CD4-positive, alpha-beta T cell (primary cell): ENCODE measurements at regions not wholly inside any gene's neighbourhood (a gene's known extent, or its start where the extent isn't known, plus 50 kb on each side); places are given as distances from the start of the nearest gene placed in this dataset.

Experiments
- ATAC-seq: fragments of 200-7000 bp; cut with Tn5 transposase; one replicate; pipeline ENCODE4 v1.10.0; 2022; ENCODE audit warnings: mild to moderate bottlenecking; ENCODE audit not compliant: poor library complexity
- CTCF ChIA-PET: fragments of 350-600 bp; sonication (Branson Sonifier 250); formaldehyde crosslinking; loops from one replicate; lab custom pipeline; 2021; ENCODE audit warnings: antibody characterized with exemption, inconsistent platforms; lab: Charles Lee
- POLR2A ChIA-PET: fragments of 350-600 bp; sonication (Branson Sonifier 250); formaldehyde crosslinking; loops from one replicate; lab custom pipeline; 2021; ENCODE audit warnings: antibody characterized with exemption, inconsistent platforms; lab: Charles Lee
- DNase-seq, 14 experiments: peaks; one replicate each; pipeline ENCODE4 v3.0.0-alpha.2; 2013 to 2020; ENCODE audit warnings: mixed read lengths in 2 of 14
- H3K27ac ChIP-seq, 2 donors: one replicate each; pipeline versions ENCODE4 v1.5.1 to v1.7.0; 2013; ENCODE audit warnings: low read length in 2 of 2, low read depth in 1 of 2, mild to moderate bottlenecking in 1 of 2
- H3K27me3 ChIP-seq, 2 experiments: 1 replicate in 1 of 2; 2 replicates in 1 of 2; pipeline versions ENCODE4 v1.6.1 to v1.7.0; 2013; ENCODE audit warnings: low read length in 2 of 2, control low read depth in 1 of 2, mild to moderate bottlenecking in 1 of 2, moderate library complexity in 1 of 2; ENCODE audit not compliant: insufficient read depth in 2 of 2, control insufficient read depth in 1 of 2
- H3K36me3 ChIP-seq: one replicate; pipeline ENCODE4 v1.6.1; 2013; ENCODE audit warnings: low read length, control low read depth; ENCODE audit not compliant: insufficient read depth
- H3K4me1 ChIP-seq: one replicate; pipeline ENCODE4 v1.6.1; 2013; ENCODE audit warnings: low read length, control low read depth; ENCODE audit not compliant: insufficient read depth
- H3K4me3 ChIP-seq: one replicate; pipeline ENCODE4 v1.5.1; 2013; ENCODE audit warnings: mild to moderate bottlenecking, low read length, moderate library complexity
- H3K9me3 ChIP-seq, 2 experiments: 1 replicate in 1 of 2; 2 replicates in 1 of 2; pipeline versions ENCODE4 v1.6.1 to v1.7.0; 2013; ENCODE audit warnings: low read length in 2 of 2, mild to moderate bottlenecking in 2 of 2, control low read depth in 1 of 2, moderate library complexity in 1 of 2; ENCODE audit not compliant: control insufficient read depth in 1 of 2, insufficient read depth in 1 of 2
- H3K27ac Mint-ChIP-seq: one replicate; pipeline ENCODE4 v1.8.0; 2020; ENCODE audit warnings: mixed read lengths
- H3K27me3 Mint-ChIP-seq: one replicate; pipeline ENCODE4 v1.8.0; 2021; ENCODE audit warnings: mixed read lengths
- H3K36me3 Mint-ChIP-seq: one replicate; pipeline ENCODE4 v1.8.0; 2021; ENCODE audit warnings: low read depth, mixed read lengths
- H3K4me1 Mint-ChIP-seq: one replicate; pipeline ENCODE4 v1.8.0; 2021; ENCODE audit warnings: low read depth, mixed read lengths
- H3K4me3 Mint-ChIP-seq: one replicate; pipeline ENCODE4 v1.8.0; 2020; ENCODE audit warnings: mild to moderate bottlenecking, mixed read lengths
- H3K9me3 Mint-ChIP-seq: one replicate; pipeline ENCODE4 v1.8.0; 2020; ENCODE audit warnings: mixed read lengths
- intact Hi-C, 2 experiments: fragments of 100-400 bp; cut with DNase I in 1 of 2; cut with micrococcal nuclease in 1 of 2; formaldehyde crosslinking; loops; one replicate each; pipeline versions ENCODE4 v1.15.1 to v1.9.0; 2023 to 2025; cut with DNase I, micrococcal nuclease
- TF ChIP-seq, protein P1 (sequence below): fragments of 200-600 bp; IDR thresholded peaks from one replicate; pipeline ENCODE4 v1.8.0; 2022; ENCODE audit warnings: antibody characterized with exemption, mild to moderate bottlenecking

GRCh38 chr18:6661692-6662415 is 67.7 kb upstream of the ARHGAP28 start:
- peaks cover 16% of the 10 kb centered on the region for H3K9me3 Mint-ChIP-seq
- H3K36me3 ChIP-seq, result no peaks in the 10 kb centered on the region
- no peak overlapping the region for H3K27ac Mint-ChIP-seq
- no peak overlapping the region for H3K4me3 ChIP-seq
- intact Hi-C loops, result no loop called here
- no peaks in the 10 kb centered on the region for H3K27me3 Mint-ChIP-seq
- no peak overlapping the region for H3K27ac ChIP-seq
- no peaks in the 10 kb centered on the region for H3K4me1 Mint-ChIP-seq
- peaks cover 0 to 9% of the 10 kb centered on the region in 2 experiments for H3K9me3 ChIP-seq
- ATAC-seq (no peak), DNase-seq (no peak)
- no peak overlapping the region for H3K4me3 Mint-ChIP-seq
- H3K27me3 ChIP-seq, result no peaks in the 10 kb centered on the region
- H3K36me3 Mint-ChIP-seq, result no peaks in the 10 kb centered on the region
- TF ChIP-seq, protein P1, sequence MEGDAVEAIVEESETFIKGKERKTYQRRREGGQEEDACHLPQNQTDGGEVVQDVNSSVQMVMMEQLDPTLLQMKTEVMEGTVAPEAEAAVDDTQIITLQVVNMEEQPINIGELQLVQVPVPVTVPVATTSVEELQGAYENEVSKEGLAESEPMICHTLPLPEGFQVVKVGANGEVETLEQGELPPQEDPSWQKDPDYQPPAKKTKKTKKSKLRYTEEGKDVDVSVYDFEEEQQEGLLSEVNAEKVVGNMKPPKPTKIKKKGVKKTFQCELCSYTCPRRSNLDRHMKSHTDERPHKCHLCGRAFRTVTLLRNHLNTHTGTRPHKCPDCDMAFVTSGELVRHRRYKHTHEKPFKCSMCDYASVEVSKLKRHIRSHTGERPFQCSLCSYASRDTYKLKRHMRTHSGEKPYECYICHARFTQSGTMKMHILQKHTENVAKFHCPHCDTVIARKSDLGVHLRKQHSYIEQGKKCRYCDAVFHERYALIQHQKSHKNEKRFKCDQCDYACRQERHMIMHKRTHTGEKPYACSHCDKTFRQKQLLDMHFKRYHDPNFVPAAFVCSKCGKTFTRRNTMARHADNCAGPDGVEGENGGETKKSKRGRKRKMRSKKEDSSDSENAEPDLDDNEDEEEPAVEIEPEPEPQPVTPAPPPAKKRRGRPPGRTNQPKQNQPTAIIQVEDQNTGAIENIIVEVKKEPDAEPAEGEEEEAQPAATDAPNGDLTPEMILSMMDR, result no peak
- ChIA-PET CTCF (no interaction called here), POLR2A (no interaction called here)
- H3K4me1 ChIP-seq, result no peaks in the 10 kb centered on the region

GRCh38 chr18:6666012-6666685 is 63.4 kb upstream of the ARHGAP28 start:
- Mint-ChIP-seq H3K9me3 (peaks cover 10% of the 10 kb centered on the region), H3K4me1 (no peaks in the 10 kb centered on the region), H3K36me3 (no peaks in the 10 kb centered on the region), H3K4me3 (no peak overlapping the region), H3K27me3 (no peaks in the 10 kb centered on the region), H3K27ac (no peak overlapping the region)
- H3K9me3 ChIP-seq, result no peaks in the 10 kb centered on the region
- H3K27me3 ChIP-seq, result no peaks in the 10 kb centered on the region
- no peaks in the 10 kb centered on the region for H3K4me1 ChIP-seq
- ATAC-seq, result no peak
- intact Hi-C loops, result no loop called here
- ChIA-PET CTCF (no interaction called here), POLR2A (no interaction called here)
- no peak overlapping the region for H3K27ac ChIP-seq
- TF ChIP-seq, protein P1, result no peak
- no peak overlapping the region for H3K4me3 ChIP-seq
- H3K36me3 ChIP-seq, result no peaks in the 10 kb centered on the region
- no peak for DNase-seq

DNA sequence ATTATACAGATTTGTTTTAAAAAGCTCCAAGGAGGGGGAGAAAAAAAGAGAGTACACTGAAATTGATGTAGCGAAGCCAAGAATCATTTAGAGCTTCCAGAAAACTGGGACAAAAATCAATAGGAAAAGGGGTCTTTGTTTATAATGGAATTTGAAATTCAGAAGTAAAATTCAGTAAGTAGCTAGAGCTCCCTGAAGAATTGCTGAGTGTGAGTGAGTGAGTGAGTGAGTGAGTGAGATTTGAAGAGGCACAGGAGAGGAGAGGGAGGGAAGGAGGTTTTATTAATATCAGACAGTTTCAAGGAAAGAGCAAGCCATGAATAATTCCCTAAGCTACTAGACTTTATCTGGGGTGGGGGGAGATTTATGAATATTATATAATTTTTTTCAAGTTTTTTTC is 60.7 kb upstream of the ARHGAP28 start:
- TF ChIP-seq, protein P1, result no peak
- no peaks in the 10 kb centered on the region for H3K27me3 Mint-ChIP-seq
- no peak for DNase-seq
- intact Hi-C loops, result no loop called here
- ChIA-PET POLR2A (no interaction called here), CTCF (no interaction called here)
- H3K27ac Mint-ChIP-seq, result no peak overlapping the region
- ATAC-seq, result no peak
- Histone ChIP-seq H3K4me1 (no peaks in the 10 kb centered on the region), H3K27ac (no peak overlapping the region), H3K4me3 (no peak overlapping the region), H3K27me3 (no peaks in the 10 kb centered on the region), H3K36me3 (no peaks in the 10 kb centered on the region), H3K9me3 (no peaks in the 10 kb centered on the region)
- H3K36me3 Mint-ChIP-seq, result no peaks in the 10 kb centered on the region
- H3K9me3 Mint-ChIP-seq, result peaks cover 2% of the 10 kb centered on the region
- no peaks in the 10 kb centered on the region for H3K4me1 Mint-ChIP-seq
- H3K4me3 Mint-ChIP-seq, result no peak overlapping the region
